Retina (tissue), 1 donor: ENCODE measurements at regions not wholly inside any gene's neighbourhood (a gene's known extent, or its start where the extent isn't known, plus 50 kb on each side); places are given as distances from the start of the nearest gene placed in this dataset.
"Not testable (repeated sequence)": the region's sequence is repeated elsewhere in the genome, so short reads cannot be mapped to it uniquely, and the experiment has no call there.

Source experiments
- DNase-seq: peaks from one replicate; pipeline ENCODE4 v3.0.0-alpha.2; 2016

GRCh38 chr5:25005431-25005830, 360.7 kb upstream of the CDH10 start:
- no peak for DNase-seq

- DNase-seq = no peak
Measured at GRCh38 chr5:25002371-25002770, 357.6 kb upstream of the CDH10 start.

- no peak for DNase-seq
Measured at GRCh38 chr5:24999732-25000131, 355.0 kb upstream of the CDH10 start.

GRCh38 chr5:24998641-24999040, 353.9 kb upstream of the CDH10 start:
- no peak for DNase-seq

- DNase-seq = no peak
Measured at GRCh38 chr5:24986326-24986725, 341.5 kb upstream of the CDH10 start.

GRCh38 chr5:24978552-24978951, 333.8 kb upstream of the CDH10 start:
- DNase-seq = not testable (repeated sequence)

GRCh38 chr5:24963611-24964010, 318.8 kb upstream of the CDH10 start:
- DNase-seq = no peak

GRCh38 chr5:24923400-24923799, 278.6 kb upstream of the CDH10 start:
- DNase-seq = no peak

- no peak for DNase-seq
Measured at GRCh38 chr5:24918676-24919075, 273.9 kb upstream of the CDH10 start.

GRCh38 chr5:24916863-24917262, 272.1 kb upstream of the CDH10 start:
- DNase-seq = no peak

GRCh38 chr5:24909210-24909609, 264.4 kb upstream of the CDH10 start:
- DNase-seq = no peak

GRCh38 chr5:24906689-24907088, 261.9 kb upstream of the CDH10 start:
- DNase-seq = no peak

- no peak for DNase-seq
Measured at GRCh38 chr5:24904981-24905517, 260.3 kb upstream of the CDH10 start.

- no peak for DNase-seq
Measured at GRCh38 chr5:24899180-24899579, 254.4 kb upstream of the CDH10 start.

- no peak for DNase-seq
Measured at GRCh38 chr5:24864244-24864643, 219.5 kb upstream of the CDH10 start.

GRCh38 chr5:24862117-24862516, 217.3 kb upstream of the CDH10 start:
- DNase-seq = no peak

GRCh38 chr5:24855485-24855884, 210.7 kb upstream of the CDH10 start:
- no peak for DNase-seq

GRCh38 chr5:24854850-24855249, 210.1 kb upstream of the CDH10 start:
- DNase-seq = no peak

GRCh38 chr5:24854350-24854749, 209.6 kb upstream of the CDH10 start:
- DNase-seq = no peak

- DNase-seq = no peak
Measured at GRCh38 chr5:24850926-24851486, 206.2 kb upstream of the CDH10 start.

- DNase-seq = no peak
Measured at GRCh38 chr5:24849210-24849609, 204.4 kb upstream of the CDH10 start.

- DNase-seq = no peak
Measured at GRCh38 chr5:24831989-24832388, 187.2 kb upstream of the CDH10 start.

GRCh38 chr5:24823625-24824024, 178.8 kb upstream of the CDH10 start:
- DNase-seq = no peak

GRCh38 chr5:24819841-24820240, 175.1 kb upstream of the CDH10 start:
- DNase-seq = no peak

GRCh38 chr5:24817966-24818365, 173.2 kb upstream of the CDH10 start:
- no peak for DNase-seq
